HG02981 (cell line): ENCODE measurements at regions not wholly inside any gene's neighbourhood (a gene's known extent, or its start where the extent isn't known, plus 50 kb on each side); places are given as distances from the start of the nearest gene placed in this dataset.
"Not testable (repeated sequence)": the region's sequence is repeated elsewhere in the genome, so short reads cannot be mapped to it uniquely, and the experiment has no call there.

Experiments used
- ATAC-seq: cut with Tn5 transposase; IDR thresholded peaks from one replicate; pipeline ENCODE4 v1.9.1; 2021; ENCODE audit warnings: mild to moderate bottlenecking, moderate library complexity; ENCODE audit not compliant: unreplicated experiment

GRCh38 chr9:67142392-67143107 lies 150.2 kb upstream of the SPATA31A3 start:
- ATAC-seq: not testable (repeated sequence)

GRCh38 chr9:67136376-67136775 lies 144.0 kb upstream of the SPATA31A3 start:
- not testable (repeated sequence) for ATAC-seq

GRCh38 chr9:67133124-67133523 lies 140.8 kb upstream of the SPATA31A3 start:
- not testable (repeated sequence) for ATAC-seq

- not testable (repeated sequence) for ATAC-seq
Observed at GRCh38 chr9:67116761-67117160, 124.4 kb upstream of the SPATA31A3 start.

- not testable (repeated sequence) for ATAC-seq
Observed at GRCh38 chr9:67112148-67112547, 119.8 kb upstream of the SPATA31A3 start.

GRCh38 chr9:67111733-67112132 lies 119.4 kb upstream of the SPATA31A3 start:
- ATAC-seq: not testable (repeated sequence)

- not testable (repeated sequence) for ATAC-seq
Observed at GRCh38 chr9:67109859-67110258, 117.5 kb upstream of the SPATA31A3 start.

- ATAC-seq: not testable (repeated sequence)
Observed at GRCh38 chr9:67106659-67107058, 114.3 kb upstream of the SPATA31A3 start.

- ATAC-seq: not testable (repeated sequence)
Observed at GRCh38 chr9:67102506-67103276, 110.3 kb upstream of the SPATA31A3 start.

- not testable (repeated sequence) for ATAC-seq
Observed at GRCh38 chr9:67091104-67091503, 98.8 kb upstream of the SPATA31A3 start.

- ATAC-seq: not testable (repeated sequence)
Observed at GRCh38 chr9:67086862-67087261, 94.5 kb upstream of the SPATA31A3 start.

- not testable (repeated sequence) for ATAC-seq
Observed at GRCh38 chr9:67066140-67066539, 73.8 kb upstream of the SPATA31A3 start.

- ATAC-seq: not testable (repeated sequence)
Observed at GRCh38 chr9:67058898-67059715, 66.8 kb upstream of the SPATA31A3 start.
